ENCODE measurements at regions not wholly inside any gene's neighbourhood (a gene's known extent, or its start where the extent isn't known, plus 50 kb on each side); places are given as distances from the start of the nearest gene placed in this dataset.
"Not testable (repeated sequence)": the region's sequence is repeated elsewhere in the genome, so short reads cannot be mapped to it uniquely, and the experiment has no call there.

GRCh38 chr14:35174342-35174741 is 52.0 kb downstream of the PRORP start:
- no peak for DNase-seq (ENCODE audit: low read depth)
- in situ Hi-C loops (cut with HindIII; ENCODE audit: low pct_unique_long_range_greater_than_20kb, low sequenced_read_pairs) = no loop called here

GRCh38 chr14:35180179-35180578 is 57.8 kb downstream of the PRORP start:
- no peak for DNase-seq (ENCODE audit: low read depth)
- in situ Hi-C loops (cut with HindIII; ENCODE audit: low pct_unique_long_range_greater_than_20kb, low sequenced_read_pairs) = no loop called here

- DNase-seq (ENCODE audit: low read depth); in situ Hi-C loops (cut with HindIII; ENCODE audit: low pct_unique_long_range_greater_than_20kb, low sequenced_read_pairs): not testable (repeated sequence)
Measured at GRCh38 chr14:35184891-35185290, 62.5 kb downstream of the PRORP start.

GRCh38 chr14:35189422-35189821 is 67.1 kb downstream of the PRORP start:
- DNase-seq (ENCODE audit: low read depth) = peak; percentile 33
- in situ Hi-C loops (cut with HindIII; ENCODE audit: low pct_unique_long_range_greater_than_20kb, low sequenced_read_pairs) = no loop called here

GRCh38 chr14:35193161-35193560 is 70.8 kb downstream of the PRORP start:
- in situ Hi-C loops (cut with HindIII; ENCODE audit: low pct_unique_long_range_greater_than_20kb, low sequenced_read_pairs) = no loop called here
- DNase-seq (ENCODE audit: low read depth) = no peak

GRCh38 chr14:35194183-35194582 is 71.8 kb downstream of the PRORP start:
- in situ Hi-C loops (cut with HindIII; ENCODE audit: low pct_unique_long_range_greater_than_20kb, low sequenced_read_pairs); DNase-seq (ENCODE audit: low read depth): not testable (repeated sequence)

- in situ Hi-C loops (cut with HindIII; ENCODE audit: low pct_unique_long_range_greater_than_20kb, low sequenced_read_pairs) = no loop called here
- DNase-seq (ENCODE audit: low read depth) = peak; percentile 55
Measured at GRCh38 chr14:35196571-35196970, 74.2 kb downstream of the PRORP start.

GRCh38 chr14:35197015-35197414 is 74.7 kb downstream of the PRORP start:
- in situ Hi-C loops (cut with HindIII; ENCODE audit: low pct_unique_long_range_greater_than_20kb, low sequenced_read_pairs) = no loop called here
- no peak for DNase-seq (ENCODE audit: low read depth)

- no peak for DNase-seq (ENCODE audit: low read depth)
- in situ Hi-C loops (cut with HindIII; ENCODE audit: low pct_unique_long_range_greater_than_20kb, low sequenced_read_pairs) = no loop called here
Measured at GRCh38 chr14:35201066-35201465, 78.7 kb downstream of the PRORP start.

GRCh38 chr14:35202195-35202594 is 79.8 kb downstream of the PRORP start:
- no peak for DNase-seq (ENCODE audit: low read depth)
- in situ Hi-C loops (cut with HindIII; ENCODE audit: low pct_unique_long_range_greater_than_20kb, low sequenced_read_pairs) = no loop called here

- in situ Hi-C loops (cut with HindIII; ENCODE audit: low pct_unique_long_range_greater_than_20kb, low sequenced_read_pairs) = no loop called here
- DNase-seq (ENCODE audit: low read depth) = no peak
Measured at GRCh38 chr14:35205737-35206136, 83.4 kb downstream of the PRORP start.

- in situ Hi-C loops (cut with HindIII; ENCODE audit: low pct_unique_long_range_greater_than_20kb, low sequenced_read_pairs) = no loop called here
- no peak for DNase-seq (ENCODE audit: low read depth)
Measured at GRCh38 chr14:35211067-35211466, 81.1 kb upstream of the PSMA6 start.

- in situ Hi-C loops (cut with HindIII; ENCODE audit: low pct_unique_long_range_greater_than_20kb, low sequenced_read_pairs) = no loop called here
- no peak for DNase-seq (ENCODE audit: low read depth)
Measured at GRCh38 chr14:35212471-35213142, 79.6 kb upstream of the PSMA6 start.

- DNase-seq (ENCODE audit: low read depth) = no peak
- in situ Hi-C loops (cut with HindIII; ENCODE audit: low pct_unique_long_range_greater_than_20kb, low sequenced_read_pairs) = no loop called here
Measured at GRCh38 chr14:35213143-35213788, 78.9 kb upstream of the PSMA6 start.

GRCh38 chr14:35213869-35214387 is 78.3 kb upstream of the PSMA6 start:
- in situ Hi-C loops (cut with HindIII; ENCODE audit: low pct_unique_long_range_greater_than_20kb, low sequenced_read_pairs) = no loop called here
- DNase-seq (ENCODE audit: low read depth) = peak; percentile 52

GRCh38 chr14:35214402-35214801 is 77.8 kb upstream of the PSMA6 start:
- in situ Hi-C loops (cut with HindIII; ENCODE audit: low pct_unique_long_range_greater_than_20kb, low sequenced_read_pairs); DNase-seq (ENCODE audit: low read depth): not testable (repeated sequence)

GRCh38 chr14:35215110-35215813 is 76.9 kb upstream of the PSMA6 start:
- in situ Hi-C loops (cut with HindIII; ENCODE audit: low pct_unique_long_range_greater_than_20kb, low sequenced_read_pairs) = no loop called here
- DNase-seq (ENCODE audit: low read depth) = peak; percentile 56

GRCh38 chr14:35218176-35218575 is 74.0 kb upstream of the PSMA6 start:
- in situ Hi-C loops (cut with HindIII; ENCODE audit: low pct_unique_long_range_greater_than_20kb, low sequenced_read_pairs); DNase-seq (ENCODE audit: low read depth): not testable (repeated sequence)

GRCh38 chr14:35218963-35219362 is 73.2 kb upstream of the PSMA6 start:
- in situ Hi-C loops (cut with HindIII; ENCODE audit: low pct_unique_long_range_greater_than_20kb, low sequenced_read_pairs) = no loop called here
- no peak for DNase-seq (ENCODE audit: low read depth)
